ENCODE measurements at regions not wholly inside any gene's neighbourhood (a gene's known extent, or its start where the extent isn't known, plus 50 kb on each side); places are given as distances from the start of the nearest gene placed in this dataset.

GRCh38 chr2:6369266-6369665 is 496.4 kb downstream of the CMPK2 start:
- TF ChIP-seq SP1 (IDR thresholded peaks at IDR 0.05; ENCODE audit: low read depth) (no peak), POLR2AphosphoS5 (IDR thresholded peaks at IDR 0.05; ENCODE audit: low read depth, low read length) (no peak), REST (IDR thresholded peaks at IDR 0.05; ENCODE audit: low read depth) (no peak), CTCF (IDR thresholded peaks at IDR 0.05 in 2 of 3, conservative IDR thresholded peaks at IDR 0.05 in 1 of 3; ENCODE audit: borderline replicate concordance in 1 of 3, insufficient read depth in 1 of 3, low read depth in 2 of 3, low read length in 2 of 3) (no peak), CEBPB (IDR thresholded peaks at IDR 0.05; ENCODE audit: low read depth) (no peak), YY1 (IDR thresholded peaks at IDR 0.05; ENCODE audit: extremely low read depth, insufficient replicate concordance, low read depth, low read length) (no peak), EGR1 (IDR thresholded peaks at IDR 0.05; ENCODE audit: low read depth) (no peak), EZH2 (IDR thresholded peaks at IDR 0.05) (no peak), ZBTB33 (IDR thresholded peaks at IDR 0.05; ENCODE audit: extremely low read depth, insufficient replicate concordance, low read length) (no peak)
- TF ChIP-seq, protein P1, sequence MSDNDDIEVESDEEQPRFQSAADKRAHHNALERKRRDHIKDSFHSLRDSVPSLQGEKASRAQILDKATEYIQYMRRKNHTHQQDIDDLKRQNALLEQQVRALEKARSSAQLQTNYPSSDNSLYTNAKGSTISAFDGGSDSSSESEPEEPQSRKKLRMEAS (IDR thresholded peaks at IDR 0.05), result no peak

All from HCT116 (cell line).